ENCODE measurements at regions not wholly inside any gene's neighbourhood (a gene's known extent, or its start where the extent isn't known, plus 50 kb on each side); places are given as distances from the start of the nearest gene placed in this dataset.

DNA sequence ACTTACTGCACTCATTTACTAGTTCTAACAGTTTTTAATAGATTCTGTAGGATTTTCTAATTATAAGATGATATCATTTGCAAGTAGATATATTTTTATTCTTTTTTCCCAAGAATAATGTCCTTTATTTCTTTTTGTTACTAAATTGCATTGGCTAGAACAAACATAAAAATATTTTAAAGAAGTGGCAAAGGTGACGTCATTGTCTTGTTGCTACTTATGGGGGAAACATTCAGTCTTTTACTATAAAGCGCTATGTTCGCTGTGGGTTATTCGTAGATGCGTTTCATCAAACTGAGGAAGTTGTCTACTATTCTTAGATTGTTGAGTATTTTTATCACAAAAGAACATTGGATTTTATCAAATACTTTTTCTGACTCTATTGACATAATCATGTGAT lies 765.2 kb upstream of the POU3F3 start:
- H3K4me3 ChIP-seq = no peak overlapping the region
- no peak for TF ChIP-seq POLR2AphosphoS5 (IDR thresholded peaks at IDR 0.05)
- TF ChIP-seq POLR2A (IDR thresholded peaks at IDR 0.05) = no peak
- TF ChIP-seq, protein P1, sequence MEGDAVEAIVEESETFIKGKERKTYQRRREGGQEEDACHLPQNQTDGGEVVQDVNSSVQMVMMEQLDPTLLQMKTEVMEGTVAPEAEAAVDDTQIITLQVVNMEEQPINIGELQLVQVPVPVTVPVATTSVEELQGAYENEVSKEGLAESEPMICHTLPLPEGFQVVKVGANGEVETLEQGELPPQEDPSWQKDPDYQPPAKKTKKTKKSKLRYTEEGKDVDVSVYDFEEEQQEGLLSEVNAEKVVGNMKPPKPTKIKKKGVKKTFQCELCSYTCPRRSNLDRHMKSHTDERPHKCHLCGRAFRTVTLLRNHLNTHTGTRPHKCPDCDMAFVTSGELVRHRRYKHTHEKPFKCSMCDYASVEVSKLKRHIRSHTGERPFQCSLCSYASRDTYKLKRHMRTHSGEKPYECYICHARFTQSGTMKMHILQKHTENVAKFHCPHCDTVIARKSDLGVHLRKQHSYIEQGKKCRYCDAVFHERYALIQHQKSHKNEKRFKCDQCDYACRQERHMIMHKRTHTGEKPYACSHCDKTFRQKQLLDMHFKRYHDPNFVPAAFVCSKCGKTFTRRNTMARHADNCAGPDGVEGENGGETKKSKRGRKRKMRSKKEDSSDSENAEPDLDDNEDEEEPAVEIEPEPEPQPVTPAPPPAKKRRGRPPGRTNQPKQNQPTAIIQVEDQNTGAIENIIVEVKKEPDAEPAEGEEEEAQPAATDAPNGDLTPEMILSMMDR (IDR thresholded peaks at IDR 0.05) = no peak
- H3K9me3 ChIP-seq = no peaks in the 10 kb centered on the region

DNA sequence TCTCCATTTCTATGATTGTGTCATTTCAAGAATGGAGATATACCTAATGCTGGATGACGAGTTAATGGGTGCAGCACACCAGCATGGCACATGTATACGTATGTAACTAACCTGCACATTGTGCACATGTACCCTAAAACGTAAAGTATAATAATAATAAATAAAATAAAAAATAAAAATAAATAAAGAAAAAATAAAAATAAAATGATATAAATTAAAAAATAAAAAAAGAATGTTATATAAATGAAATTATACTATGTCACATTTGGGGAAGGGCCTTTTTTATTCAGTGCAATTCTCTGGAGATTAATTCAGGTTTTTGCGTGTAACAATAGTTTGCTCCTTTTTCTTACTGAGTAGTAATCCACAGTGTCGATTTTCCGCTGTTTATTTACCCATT lies 763.5 kb upstream of the POU3F3 start:
- no peak overlapping the region for H3K4me3 ChIP-seq
- H3K9me3 ChIP-seq = peaks cover 0 to 4% of the 10 kb centered on the region in 2 donors

More for the DNA sequence above, 765.2 kb upstream of the POU3F3 start:
- Histone ChIP-seq H3K4me1 (no peaks in the 10 kb centered on the region), H3K27me3 (no peaks in the 10 kb centered on the region), H3K36me3 (no peaks in the 10 kb centered on the region), H3K27ac (no peak overlapping the region)
- DNase-seq (ENCODE audit: low spot score in 2 of 2) = no peak
- intact Hi-C loops (cut with DNase I; ENCODE audit: low total_unique reads) = no loop called here

DNA sequence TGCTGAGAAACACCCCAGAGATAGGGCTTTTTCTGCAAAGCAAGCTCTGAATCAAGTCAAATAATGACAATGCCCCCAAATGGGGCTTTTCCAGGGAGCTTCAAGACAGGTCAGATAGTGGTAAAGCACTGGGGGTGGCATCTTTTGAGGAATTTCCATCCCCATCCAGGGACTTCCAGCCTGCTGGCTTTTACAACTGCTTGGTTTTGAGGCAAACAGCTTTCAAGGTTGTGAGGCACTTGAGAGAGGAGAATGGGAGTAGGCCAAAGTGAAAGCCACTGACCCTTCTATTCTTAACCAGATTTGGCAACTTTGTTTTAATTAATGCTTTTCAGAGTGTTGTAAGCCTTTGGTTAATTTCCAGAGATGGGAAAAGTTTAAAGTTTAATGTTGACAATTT lies 762.0 kb upstream of the POU3F3 start:
- no peak overlapping the region for H3K27ac ChIP-seq
- TF ChIP-seq POLR2A (IDR thresholded peaks at IDR 0.05) = no peak
- TF ChIP-seq, protein P1 (IDR thresholded peaks at IDR 0.05) = no peak
- no peak for TF ChIP-seq POLR2AphosphoS5 (IDR thresholded peaks at IDR 0.05)
- H3K27me3 ChIP-seq = no peaks in the 10 kb centered on the region

More for the DNA sequence above, 763.5 kb upstream of the POU3F3 start:
- Histone ChIP-seq H3K27me3 (no peaks in the 10 kb centered on the region), H3K4me1 (no peaks in the 10 kb centered on the region), H3K27ac (no peak overlapping the region), H3K36me3 (no peaks in the 10 kb centered on the region)
- DNase-seq (ENCODE audit: low spot score in 2 of 2) = no peak
- TF ChIP-seq, protein P1 (IDR thresholded peaks at IDR 0.05) = no peak
- TF ChIP-seq POLR2AphosphoS5 (IDR thresholded peaks at IDR 0.05) = no peak
- no peak for TF ChIP-seq POLR2A (IDR thresholded peaks at IDR 0.05)
- intact Hi-C loops (cut with DNase I; ENCODE audit: low total_unique reads) = no loop called here

DNA sequence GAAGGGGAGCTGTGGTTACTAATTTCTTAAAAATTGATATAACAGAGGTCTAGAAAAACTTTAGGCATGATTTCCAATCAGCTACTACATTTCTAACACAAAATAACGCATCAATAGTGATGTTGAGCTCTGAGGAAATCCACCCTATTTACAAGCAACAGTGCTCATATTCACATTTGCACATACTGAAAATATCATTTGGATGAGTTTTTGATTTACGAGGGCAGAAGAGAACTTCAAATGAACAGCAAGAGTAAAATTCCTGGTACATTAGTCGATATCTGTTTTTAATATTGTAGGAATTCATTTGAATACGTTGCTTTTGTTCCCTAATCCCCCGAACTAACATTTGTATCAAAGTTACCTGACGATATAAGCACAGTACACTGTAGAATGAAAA lies 761.0 kb upstream of the POU3F3 start:
- H3K27ac ChIP-seq = no peak overlapping the region
- H3K27me3 ChIP-seq = no peaks in the 10 kb centered on the region
- no peak for DNase-seq (ENCODE audit: low spot score in 2 of 2)
- peaks cover 0 to 4% of the 10 kb centered on the region in 2 donors for H3K9me3 ChIP-seq
- intact Hi-C loops (cut with DNase I; ENCODE audit: low total_unique reads) = no loop called here
- TF ChIP-seq POLR2AphosphoS5 (IDR thresholded peaks at IDR 0.05) = no peak
- TF ChIP-seq, protein P1 (IDR thresholded peaks at IDR 0.05) = no peak
- TF ChIP-seq POLR2A (IDR thresholded peaks at IDR 0.05) = no peak
- H3K36me3 ChIP-seq = no peaks in the 10 kb centered on the region
- H3K4me1 ChIP-seq = no peaks in the 10 kb centered on the region
- no peak overlapping the region for H3K4me3 ChIP-seq

More for the DNA sequence above, 762.0 kb upstream of the POU3F3 start:
- no peaks in the 10 kb centered on the region for H3K36me3 ChIP-seq
- no peak for DNase-seq (ENCODE audit: low spot score in 2 of 2)
- H3K4me3 ChIP-seq = no peak overlapping the region
- no peaks in the 10 kb centered on the region for H3K4me1 ChIP-seq
- peaks cover 0 to 4% of the 10 kb centered on the region in 2 donors for H3K9me3 ChIP-seq
- intact Hi-C loops (cut with DNase I; ENCODE audit: low total_unique reads) = no loop called here

DNA sequence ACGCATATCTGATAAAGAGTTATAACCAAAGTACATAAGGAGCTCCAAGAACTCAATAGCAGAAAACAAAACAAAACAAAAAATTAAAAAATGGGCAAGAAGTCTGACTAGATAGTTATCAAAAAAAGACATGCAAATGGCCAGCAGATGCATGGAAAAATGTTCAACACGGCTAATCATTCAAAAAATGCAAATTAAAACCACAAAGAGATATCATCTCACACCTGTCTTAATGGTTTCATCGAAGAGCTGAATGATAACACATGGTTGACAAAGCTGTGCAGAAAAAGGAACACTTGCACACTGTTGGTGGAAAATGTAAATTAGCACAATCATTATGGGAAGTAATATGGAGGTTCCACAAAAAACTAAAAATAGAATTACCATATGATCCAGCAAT lies 751.3 kb upstream of the POU3F3 start:
- Histone ChIP-seq H3K27me3 (no peaks in the 10 kb centered on the region), H3K27ac (no peak overlapping the region), H3K36me3 (no peaks in the 10 kb centered on the region), H3K4me3 (no peak overlapping the region), H3K4me1 (no peaks in the 10 kb centered on the region), H3K9me3 (no peaks in the 10 kb centered on the region)
- intact Hi-C loops (cut with DNase I; ENCODE audit: low total_unique reads) = no loop called here
- TF ChIP-seq POLR2A (IDR thresholded peaks at IDR 0.05) = no peak
- TF ChIP-seq, protein P1 (IDR thresholded peaks at IDR 0.05) = no peak
- no peak for TF ChIP-seq POLR2AphosphoS5 (IDR thresholded peaks at IDR 0.05)
- no peak for DNase-seq (ENCODE audit: low spot score in 2 of 2)
